ENCODE measurements at regions not wholly inside any gene's neighbourhood (a gene's known extent, or its start where the extent isn't known, plus 50 kb on each side); places are given as distances from the start of the nearest gene placed in this dataset.

DNA sequence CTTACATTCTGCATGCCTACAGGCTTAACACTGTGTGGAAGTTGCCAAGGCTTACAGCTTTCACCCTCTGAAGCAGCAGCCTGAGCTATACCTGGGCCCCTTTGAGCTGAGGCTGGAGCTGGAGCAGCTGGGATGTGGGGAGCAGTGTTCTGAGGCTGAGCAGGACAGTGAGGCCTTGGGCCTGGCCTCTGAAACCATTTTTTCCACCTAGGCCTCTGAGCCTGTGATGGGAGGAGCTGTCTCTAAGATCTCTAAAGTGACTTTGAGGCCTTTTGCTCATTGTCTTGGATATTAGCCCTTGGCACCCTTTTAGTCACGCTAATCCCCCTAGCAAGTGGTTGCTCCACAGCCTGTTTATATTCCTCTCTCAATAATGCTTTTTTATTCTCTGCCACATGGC lies 59.9 kb upstream of the ZBED5 start:
- Histone ChIP-seq H3K4me2 (no peak overlapping the region), H3F3A (ENCODE audit: low read depth) (no peaks in the 10 kb centered on the region), H3K9ac (no peak overlapping the region), H3K27me3 (no peaks in the 10 kb centered on the region), H3K36me3 (no peaks in the 10 kb centered on the region), H3K27ac (no peak overlapping the region), H2AFZ (replicated peaks) (no peak overlapping the region), H3K79me2 (ENCODE audit: low read depth) (no peaks in the 10 kb centered on the region), H4K20me1 (ENCODE audit: low read depth) (no peaks in the 10 kb centered on the region), H3K9me3 (ENCODE audit: low read depth) (no peaks in the 10 kb centered on the region), H3K4me1 (peaks cover 3% of the 10 kb centered on the region), H3K4me3 (no peak overlapping the region)
- Mint-ChIP-seq H3K27me3 (ENCODE audit: insufficient read depth, low read depth) (peaks cover 2% of the 10 kb centered on the region), H3K27ac (no peak overlapping the region), H3K36me3 (no peaks in the 10 kb centered on the region), H3K9me3 (peaks cover 15% of the 10 kb centered on the region), H3K4me1 (peaks cover 4% of the 10 kb centered on the region), H3K4me3 (no peak overlapping the region)
- no peak for DNase-seq (ENCODE audit: low spot score)
- TF ChIP-seq EZH2 (IDR thresholded peaks at IDR 0.05) = no peak
- TF ChIP-seq, protein P1, sequence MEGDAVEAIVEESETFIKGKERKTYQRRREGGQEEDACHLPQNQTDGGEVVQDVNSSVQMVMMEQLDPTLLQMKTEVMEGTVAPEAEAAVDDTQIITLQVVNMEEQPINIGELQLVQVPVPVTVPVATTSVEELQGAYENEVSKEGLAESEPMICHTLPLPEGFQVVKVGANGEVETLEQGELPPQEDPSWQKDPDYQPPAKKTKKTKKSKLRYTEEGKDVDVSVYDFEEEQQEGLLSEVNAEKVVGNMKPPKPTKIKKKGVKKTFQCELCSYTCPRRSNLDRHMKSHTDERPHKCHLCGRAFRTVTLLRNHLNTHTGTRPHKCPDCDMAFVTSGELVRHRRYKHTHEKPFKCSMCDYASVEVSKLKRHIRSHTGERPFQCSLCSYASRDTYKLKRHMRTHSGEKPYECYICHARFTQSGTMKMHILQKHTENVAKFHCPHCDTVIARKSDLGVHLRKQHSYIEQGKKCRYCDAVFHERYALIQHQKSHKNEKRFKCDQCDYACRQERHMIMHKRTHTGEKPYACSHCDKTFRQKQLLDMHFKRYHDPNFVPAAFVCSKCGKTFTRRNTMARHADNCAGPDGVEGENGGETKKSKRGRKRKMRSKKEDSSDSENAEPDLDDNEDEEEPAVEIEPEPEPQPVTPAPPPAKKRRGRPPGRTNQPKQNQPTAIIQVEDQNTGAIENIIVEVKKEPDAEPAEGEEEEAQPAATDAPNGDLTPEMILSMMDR (IDR thresholded peaks at IDR 0.05) = no peak
- no peak for TF ChIP-seq EZH2phosphoT487 (IDR thresholded peaks at IDR 0.05)

DNA sequence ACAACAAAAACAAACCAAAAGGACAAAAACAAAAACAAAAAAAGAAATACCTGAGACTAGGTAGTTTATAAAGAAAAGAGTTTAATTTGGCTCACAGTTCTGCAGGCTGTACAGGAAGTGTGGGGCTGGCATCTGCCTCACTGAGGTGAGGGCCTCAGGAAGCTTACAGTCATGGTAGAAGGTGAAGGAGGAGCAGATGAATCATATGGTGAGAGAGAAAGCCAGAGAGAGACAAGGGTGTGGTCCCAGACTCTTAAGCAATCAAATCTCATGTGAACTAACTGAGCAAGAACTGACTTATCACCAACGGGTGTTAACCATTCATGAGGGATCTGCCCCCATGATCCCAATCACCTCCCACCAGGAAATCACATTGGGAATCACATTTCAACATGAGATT lies 58.8 kb upstream of the ZBED5 start:
- Mint-ChIP-seq H3K4me1 (peaks cover 8% of the 10 kb centered on the region), H3K27me3 (ENCODE audit: insufficient read depth, low read depth) (peaks cover 2% of the 10 kb centered on the region), H3K36me3 (no peaks in the 10 kb centered on the region), H3K4me3 (no peak overlapping the region), H3K9me3 (peaks cover 15% of the 10 kb centered on the region), H3K27ac (peak overlapping the region; percentile 62)
- no peaks in the 10 kb centered on the region for H3K36me3 ChIP-seq
- no peak overlapping the region for H3K9ac ChIP-seq
- no peaks in the 10 kb centered on the region for H3F3A ChIP-seq (ENCODE audit: low read depth)
- peaks cover 3% of the 10 kb centered on the region for H3K4me1 ChIP-seq
- no peaks in the 10 kb centered on the region for H3K79me2 ChIP-seq (ENCODE audit: low read depth)
- H3K27ac ChIP-seq = no peak overlapping the region
- H3K4me2 ChIP-seq = no peak overlapping the region
- H3K27me3 ChIP-seq = no peaks in the 10 kb centered on the region
- TF ChIP-seq, protein P1 (IDR thresholded peaks at IDR 0.05) = no peak
- TF ChIP-seq EZH2phosphoT487 (IDR thresholded peaks at IDR 0.05) (no peak), EZH2 (IDR thresholded peaks at IDR 0.05) (no peak)
- no peaks in the 10 kb centered on the region for H4K20me1 ChIP-seq (ENCODE audit: low read depth)
- DNase-seq (ENCODE audit: low spot score) = no peak
- H2AFZ ChIP-seq (replicated peaks) = no peak overlapping the region
- no peak overlapping the region for H3K4me3 ChIP-seq
- no peaks in the 10 kb centered on the region for H3K9me3 ChIP-seq (ENCODE audit: low read depth)

DNA sequence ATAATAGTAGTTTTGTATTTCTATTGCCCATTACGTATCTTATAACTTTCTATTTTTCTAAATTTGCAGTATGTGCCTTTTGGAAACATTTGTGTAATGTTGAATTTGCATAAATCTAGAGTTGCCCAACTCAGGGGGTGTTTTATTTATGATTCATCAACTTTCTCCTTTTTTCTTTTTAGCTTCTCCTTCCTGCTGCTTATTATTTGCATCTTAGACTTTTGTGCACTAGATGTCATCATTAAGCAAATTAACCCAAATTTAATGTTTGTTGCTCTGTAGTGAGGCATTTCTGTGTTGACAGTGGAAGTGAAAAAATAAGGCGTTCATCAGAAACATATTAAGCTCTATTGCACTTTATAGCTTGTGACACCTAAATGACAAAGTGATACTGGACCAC lies 56.2 kb upstream of the ZBED5 start:
- H3K9me3 ChIP-seq (ENCODE audit: low read depth) = no peaks in the 10 kb centered on the region
- TF ChIP-seq EZH2phosphoT487 (IDR thresholded peaks at IDR 0.05) = no peak
- no peak for TF ChIP-seq EZH2 (IDR thresholded peaks at IDR 0.05)
- TF ChIP-seq, protein P1 (IDR thresholded peaks at IDR 0.05) = no peak

More for the DNA sequence above, 56.2 kb upstream of the ZBED5 start:
- Histone ChIP-seq H3K27me3 (no peaks in the 10 kb centered on the region), H3K4me3 (no peak overlapping the region), H3K27ac (no peak overlapping the region), H2AFZ (replicated peaks) (no peak overlapping the region), H3K79me2 (ENCODE audit: low read depth) (no peaks in the 10 kb centered on the region), H4K20me1 (ENCODE audit: low read depth) (no peaks in the 10 kb centered on the region), H3K9ac (no peak overlapping the region), H3F3A (ENCODE audit: low read depth) (no peaks in the 10 kb centered on the region), H3K4me2 (no peak overlapping the region), H3K4me1 (no peaks in the 10 kb centered on the region), H3K36me3 (no peaks in the 10 kb centered on the region)
- Mint-ChIP-seq H3K4me1 (peaks cover 8% of the 10 kb centered on the region), H3K36me3 (no peaks in the 10 kb centered on the region), H3K27me3 (ENCODE audit: insufficient read depth, low read depth) (peaks cover 2% of the 10 kb centered on the region), H3K9me3 (peaks cover 15% of the 10 kb centered on the region), H3K4me3 (no peak overlapping the region), H3K27ac (no peak overlapping the region)
- DNase-seq (ENCODE audit: low spot score) = no peak
